C4-2B (cell line): ENCODE measurements at regions not wholly inside any gene's neighbourhood (a gene's known extent, or its start where the extent isn't known, plus 50 kb on each side); places are given as distances from the start of the nearest gene placed in this dataset.

ENCODE experiments used
- ZFX ChIP-seq: fragments of 450-650 bp; IDR thresholded peaks from 2 replicates; pipeline ENCODE4 v1.6.1; 2017
- TF ChIP-seq, protein P1 (sequence below): fragments of 450-650 bp; conservative IDR thresholded peaks from 2 replicates; pipeline ENCODE4 v1.5.1; 2017; ENCODE audit warnings: mild to moderate bottlenecking

DNA sequence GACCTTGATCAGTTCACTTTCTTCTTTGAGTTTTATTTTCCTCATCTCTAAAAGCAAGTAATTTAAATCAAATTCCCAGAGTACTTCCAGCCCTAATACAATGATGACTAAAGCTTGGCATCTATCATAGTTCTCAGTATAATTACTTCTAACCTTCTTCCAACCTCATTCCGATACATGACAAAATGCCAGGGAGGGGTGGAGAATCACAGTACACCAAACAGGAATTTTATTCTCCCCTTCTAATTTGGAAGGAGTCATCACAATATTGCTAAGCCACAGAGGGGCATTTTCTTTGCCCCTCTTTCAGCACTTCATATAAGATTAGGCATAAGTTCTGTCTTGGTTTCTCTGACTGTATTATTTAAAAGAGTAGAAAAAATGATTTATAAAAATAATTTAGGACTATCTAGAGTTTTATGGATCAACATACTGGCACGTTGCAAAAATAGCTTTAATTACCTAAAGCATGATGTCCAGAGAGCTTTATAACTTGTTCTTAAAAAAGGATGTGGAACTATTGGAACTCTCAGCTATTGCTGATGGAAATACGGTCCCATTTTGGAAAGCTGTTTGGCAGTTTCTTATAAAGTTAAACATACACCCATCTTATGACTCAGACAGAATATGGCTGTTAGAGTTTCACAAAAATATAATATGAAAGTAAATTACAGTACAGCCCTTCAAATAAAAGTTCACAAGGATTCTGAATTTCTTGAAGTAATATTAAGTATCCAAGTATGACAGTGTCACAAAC lies 86.9 kb upstream of the UBE2E2 start:
- TF ChIP-seq, protein P1, sequence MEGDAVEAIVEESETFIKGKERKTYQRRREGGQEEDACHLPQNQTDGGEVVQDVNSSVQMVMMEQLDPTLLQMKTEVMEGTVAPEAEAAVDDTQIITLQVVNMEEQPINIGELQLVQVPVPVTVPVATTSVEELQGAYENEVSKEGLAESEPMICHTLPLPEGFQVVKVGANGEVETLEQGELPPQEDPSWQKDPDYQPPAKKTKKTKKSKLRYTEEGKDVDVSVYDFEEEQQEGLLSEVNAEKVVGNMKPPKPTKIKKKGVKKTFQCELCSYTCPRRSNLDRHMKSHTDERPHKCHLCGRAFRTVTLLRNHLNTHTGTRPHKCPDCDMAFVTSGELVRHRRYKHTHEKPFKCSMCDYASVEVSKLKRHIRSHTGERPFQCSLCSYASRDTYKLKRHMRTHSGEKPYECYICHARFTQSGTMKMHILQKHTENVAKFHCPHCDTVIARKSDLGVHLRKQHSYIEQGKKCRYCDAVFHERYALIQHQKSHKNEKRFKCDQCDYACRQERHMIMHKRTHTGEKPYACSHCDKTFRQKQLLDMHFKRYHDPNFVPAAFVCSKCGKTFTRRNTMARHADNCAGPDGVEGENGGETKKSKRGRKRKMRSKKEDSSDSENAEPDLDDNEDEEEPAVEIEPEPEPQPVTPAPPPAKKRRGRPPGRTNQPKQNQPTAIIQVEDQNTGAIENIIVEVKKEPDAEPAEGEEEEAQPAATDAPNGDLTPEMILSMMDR = no peak
- TF ChIP-seq ZFX = no peak
